ENCODE measurements at regions not wholly inside any gene's neighbourhood (a gene's known extent, or its start where the extent isn't known, plus 50 kb on each side); places are given as distances from the start of the nearest gene placed in this dataset.

- no peak for DNase-seq
- Histone ChIP-seq H3K36me3 (ENCODE audit: control insufficient read depth, insufficient read depth, low read length) (no peaks in the 10 kb centered on the region), H3K27ac (ENCODE audit: low read length) (no peak overlapping the region), H3K4me3 (ENCODE audit: low read length) (no peak overlapping the region), H3K27me3 (ENCODE audit: control insufficient read depth, insufficient read depth, low read length) (no peaks in the 10 kb centered on the region), H3K9me3 (replicated peaks; ENCODE audit: control insufficient read depth, low read depth, low read length) (no peaks in the 10 kb centered on the region), H3K4me1 (ENCODE audit: control insufficient read depth, insufficient read depth, low read length) (peaks cover 6% of the 10 kb centered on the region)
- no CpG with 5 or more reads among the region's 2 CpGs for WGBS (ENCODE audit: insufficient coverage)
Observed at GRCh38 chr15:35678774-35679173, 132.8 kb upstream of the DPH6 start.

- DNase-seq = peak; percentile 80
- Histone ChIP-seq H3K27me3 (ENCODE audit: control insufficient read depth, insufficient read depth, low read length) (no peaks in the 10 kb centered on the region), H3K4me1 (ENCODE audit: control insufficient read depth, insufficient read depth, low read length) (peaks cover 6% of the 10 kb centered on the region), H3K36me3 (ENCODE audit: control insufficient read depth, insufficient read depth, low read length) (no peaks in the 10 kb centered on the region), H3K27ac (ENCODE audit: low read length) (no peak overlapping the region), H3K4me3 (ENCODE audit: low read length) (no peak overlapping the region), H3K9me3 (replicated peaks; ENCODE audit: control insufficient read depth, low read depth, low read length) (no peaks in the 10 kb centered on the region)
- no CpG with 5 or more reads among the region's 1 CpG for WGBS (ENCODE audit: insufficient coverage)
Observed at GRCh38 chr15:35679186-35679585, 133.2 kb upstream of the DPH6 start.

- H3K9me3 ChIP-seq (replicated peaks; ENCODE audit: control insufficient read depth, low read depth, low read length) = no peaks in the 10 kb centered on the region
- no peak overlapping the region for H3K4me3 ChIP-seq (ENCODE audit: low read length)
- DNase-seq = no peak
- H3K27ac ChIP-seq (ENCODE audit: low read length) = no peak overlapping the region
- no peaks in the 10 kb centered on the region for H3K36me3 ChIP-seq (ENCODE audit: control insufficient read depth, insufficient read depth, low read length)
- no peaks in the 10 kb centered on the region for H3K4me1 ChIP-seq (ENCODE audit: control insufficient read depth, insufficient read depth, low read length)
- WGBS (ENCODE audit: insufficient coverage) = no CpG with 5 or more reads among the region's 1 CpG
- no peaks in the 10 kb centered on the region for H3K27me3 ChIP-seq (ENCODE audit: control insufficient read depth, insufficient read depth, low read length)
Observed at GRCh38 chr15:35680951-35681350, 135.0 kb upstream of the DPH6 start.

GRCh38 chr15:35686347-35686746 lies 140.4 kb upstream of the DPH6 start:
- no peaks in the 10 kb centered on the region for H3K36me3 ChIP-seq (ENCODE audit: control insufficient read depth, insufficient read depth, low read length)
- H3K27me3 ChIP-seq (ENCODE audit: control insufficient read depth, insufficient read depth, low read length) = no peaks in the 10 kb centered on the region
- DNase-seq = no peak
- no peaks in the 10 kb centered on the region for H3K9me3 ChIP-seq (replicated peaks; ENCODE audit: control insufficient read depth, low read depth, low read length)
- no CpG with 5 or more reads among the region's 1 CpG for WGBS (ENCODE audit: insufficient coverage)
- H3K4me1 ChIP-seq (ENCODE audit: control insufficient read depth, insufficient read depth, low read length) = no peaks in the 10 kb centered on the region
- H3K4me3 ChIP-seq (ENCODE audit: low read length) = no peak overlapping the region
- no peak overlapping the region for H3K27ac ChIP-seq (ENCODE audit: low read length)

- no peaks in the 10 kb centered on the region for H3K9me3 ChIP-seq (replicated peaks; ENCODE audit: control insufficient read depth, low read depth, low read length)
Observed at GRCh38 chr15:35689266-35689665, 143.3 kb upstream of the DPH6 start.

GRCh38 chr15:35690089-35690488 lies 144.1 kb upstream of the DPH6 start:
- no peaks in the 10 kb centered on the region for H3K27me3 ChIP-seq (ENCODE audit: control insufficient read depth, insufficient read depth, low read length)
- no peaks in the 10 kb centered on the region for H3K9me3 ChIP-seq (replicated peaks; ENCODE audit: control insufficient read depth, low read depth, low read length)
- H3K4me1 ChIP-seq (ENCODE audit: control insufficient read depth, insufficient read depth, low read length) = no peaks in the 10 kb centered on the region
- WGBS (ENCODE audit: insufficient coverage) = 56% methylated on average over 1 of the region's 1 CpG
- H3K36me3 ChIP-seq (ENCODE audit: control insufficient read depth, insufficient read depth, low read length) = no peaks in the 10 kb centered on the region
- DNase-seq = no peak
- no peak overlapping the region for H3K4me3 ChIP-seq (ENCODE audit: low read length)
- no peak overlapping the region for H3K27ac ChIP-seq (ENCODE audit: low read length)

More at GRCh38 chr15:35689266-35689665, 143.3 kb upstream of the DPH6 start:
- 100% methylated on average over 1 of the region's 6 CpGs for WGBS (ENCODE audit: insufficient coverage)
- no peak overlapping the region for H3K27ac ChIP-seq (ENCODE audit: low read length)
- no peaks in the 10 kb centered on the region for H3K27me3 ChIP-seq (ENCODE audit: control insufficient read depth, insufficient read depth, low read length)
- no peak for DNase-seq
- no peaks in the 10 kb centered on the region for H3K36me3 ChIP-seq (ENCODE audit: control insufficient read depth, insufficient read depth, low read length)
- H3K4me3 ChIP-seq (ENCODE audit: low read length) = no peak overlapping the region
- H3K4me1 ChIP-seq (ENCODE audit: control insufficient read depth, insufficient read depth, low read length) = no peaks in the 10 kb centered on the region

- Histone ChIP-seq H3K4me3 (ENCODE audit: low read length) (no peak overlapping the region), H3K4me1 (ENCODE audit: control insufficient read depth, insufficient read depth, low read length) (no peaks in the 10 kb centered on the region)
Observed at GRCh38 chr15:35690698-35691116, 144.7 kb upstream of the DPH6 start.

GRCh38 chr15:35691173-35691761 lies 145.3 kb upstream of the DPH6 start:
- H3K4me1 ChIP-seq (ENCODE audit: control insufficient read depth, insufficient read depth, low read length) = no peaks in the 10 kb centered on the region
- no peaks in the 10 kb centered on the region for H3K36me3 ChIP-seq (ENCODE audit: control insufficient read depth, insufficient read depth, low read length)
- DNase-seq = no peak
- no CpG with 5 or more reads among the region's 4 CpGs for WGBS (ENCODE audit: insufficient coverage)
- H3K27me3 ChIP-seq (ENCODE audit: control insufficient read depth, insufficient read depth, low read length) = no peaks in the 10 kb centered on the region
- H3K9me3 ChIP-seq (replicated peaks; ENCODE audit: control insufficient read depth, low read depth, low read length) = no peaks in the 10 kb centered on the region
- no peak overlapping the region for H3K4me3 ChIP-seq (ENCODE audit: low read length)
- no peak overlapping the region for H3K27ac ChIP-seq (ENCODE audit: low read length)

More at GRCh38 chr15:35690698-35691116, 144.7 kb upstream of the DPH6 start:
- Histone ChIP-seq H3K9me3 (replicated peaks; ENCODE audit: control insufficient read depth, low read depth, low read length) (no peaks in the 10 kb centered on the region), H3K27ac (ENCODE audit: low read length) (no peak overlapping the region), H3K27me3 (ENCODE audit: control insufficient read depth, insufficient read depth, low read length) (no peaks in the 10 kb centered on the region), H3K36me3 (ENCODE audit: control insufficient read depth, insufficient read depth, low read length) (no peaks in the 10 kb centered on the region)
- DNase-seq = peak; percentile 36
- WGBS (ENCODE audit: insufficient coverage) = no CpG with 5 or more reads among the region's 1 CpG

GRCh38 chr15:35691891-35692867 lies 146.2 kb upstream of the DPH6 start:
- Histone ChIP-seq H3K27ac (ENCODE audit: low read length) (no peak overlapping the region), H3K27me3 (ENCODE audit: control insufficient read depth, insufficient read depth, low read length) (no peaks in the 10 kb centered on the region), H3K4me1 (ENCODE audit: control insufficient read depth, insufficient read depth, low read length) (no peaks in the 10 kb centered on the region), H3K4me3 (ENCODE audit: low read length) (no peak overlapping the region), H3K36me3 (ENCODE audit: control insufficient read depth, insufficient read depth, low read length) (no peaks in the 10 kb centered on the region), H3K9me3 (replicated peaks; ENCODE audit: control insufficient read depth, low read depth, low read length) (no peaks in the 10 kb centered on the region)
- no CpG with 5 or more reads among the region's 2 CpGs for WGBS (ENCODE audit: insufficient coverage)
- DNase-seq = peak; percentile 49

- H3K4me3 ChIP-seq (ENCODE audit: low read length) = no peak overlapping the region
- H3K36me3 ChIP-seq (ENCODE audit: control insufficient read depth, insufficient read depth, low read length) = no peaks in the 10 kb centered on the region
- no peaks in the 10 kb centered on the region for H3K9me3 ChIP-seq (replicated peaks; ENCODE audit: control insufficient read depth, low read depth, low read length)
- no peak for DNase-seq
- 100% methylated on average over 1 of the region's 2 CpGs for WGBS (ENCODE audit: insufficient coverage)
- H3K27me3 ChIP-seq (ENCODE audit: control insufficient read depth, insufficient read depth, low read length) = no peaks in the 10 kb centered on the region
- no peak overlapping the region for H3K27ac ChIP-seq (ENCODE audit: low read length)
- H3K4me1 ChIP-seq (ENCODE audit: control insufficient read depth, insufficient read depth, low read length) = no peaks in the 10 kb centered on the region
Observed at GRCh38 chr15:35693286-35693685, 147.3 kb upstream of the DPH6 start.

All from muscle of leg (tissue), 3 donors.